Cardiac fibroblast (primary cell): ENCODE measurements at regions not wholly inside any gene's neighbourhood (a gene's known extent, or its start where the extent isn't known, plus 50 kb on each side); places are given as distances from the start of the nearest gene placed in this dataset.

ENCODE experiments used
- DNase-seq, 2 donors: peaks; one replicate each; pipeline versions ENCODE4 v3.0.0 to v3.0.0-alpha.2; 2010; ENCODE audit warnings: low read depth in 2 of 2
- H3K4me3 ChIP-seq, 2 donors: replicated peaks in 1 of 2; 1 replicate in 1 of 2; 2 replicates in 1 of 2; pipeline ENCODE4 v1.5.1; 2011; ENCODE audit warnings: low read depth in 2 of 2, low read length in 2 of 2, mild to moderate bottlenecking in 2 of 2, moderate library complexity in 1 of 2
- CTCF ChIP-seq: IDR thresholded peaks from one replicate; pipeline ENCODE4 v1.5.1; 2011; ENCODE audit warnings: low read depth, mild to moderate bottlenecking, low read length, inconsistent platforms

GRCh38 chr13:85528491-85529217 is 270.6 kb downstream of the SLITRK6 start:
- peak; percentile 9 to 17 for DNase-seq

GRCh38 chr13:85527316-85527715 is 271.9 kb downstream of the SLITRK6 start:
- no peak for DNase-seq
- no peak for TF ChIP-seq CTCF
- H3K4me3 ChIP-seq, result no peak overlapping the region

More at GRCh38 chr13:85528491-85529217, 270.6 kb downstream of the SLITRK6 start:
- H3K4me3 ChIP-seq, result no peak overlapping the region
- no peak for TF ChIP-seq CTCF

GRCh38 chr13:85525411-85525810 is 273.8 kb downstream of the SLITRK6 start:
- DNase-seq, result no peak
- TF ChIP-seq CTCF, result no peak
- no peak overlapping the region for H3K4me3 ChIP-seq

GRCh38 chr13:85521657-85522056 is 277.6 kb downstream of the SLITRK6 start:
- TF ChIP-seq CTCF, result no peak
- H3K4me3 ChIP-seq, result no peak overlapping the region
- no peak for DNase-seq

GRCh38 chr13:85520445-85520844 is 278.8 kb downstream of the SLITRK6 start:
- no peak overlapping the region for H3K4me3 ChIP-seq
- TF ChIP-seq CTCF, result no peak
- DNase-seq, result peak in 1 of 2 donors; percentile 25

- no peak for TF ChIP-seq CTCF
- no peak overlapping the region for H3K4me3 ChIP-seq
- no peak for DNase-seq
Observed at GRCh38 chr13:85519363-85519762, 279.9 kb downstream of the SLITRK6 start.

GRCh38 chr13:85512421-85512820 is 286.8 kb downstream of the SLITRK6 start:
- no peak for DNase-seq
- no peak for TF ChIP-seq CTCF
- H3K4me3 ChIP-seq, result no peak overlapping the region
